ENCODE measurements at regions not wholly inside any gene's neighbourhood (a gene's known extent, or its start where the extent isn't known, plus 50 kb on each side); places are given as distances from the start of the nearest gene placed in this dataset.

GRCh38 chr5:74099538-74100267 lies 473.7 kb downstream of the ARHGEF28 start:
- H3K27ac Mint-ChIP-seq (ENCODE audit: unreplicated experiment): no peak overlapping the region
- no peaks in the 10 kb centered on the region for H3K27me3 Mint-ChIP-seq (ENCODE audit: unreplicated experiment)
- DNase-seq (ENCODE audit: low spot score): no peak
- no peaks in the 10 kb centered on the region for H3K9me3 Mint-ChIP-seq (ENCODE audit: unreplicated experiment)
- no peaks in the 10 kb centered on the region for H3K36me3 Mint-ChIP-seq (ENCODE audit: low read depth, unreplicated experiment)
- no peak for TF ChIP-seq CTCF (IDR thresholded peaks at IDR 0.05; ENCODE audit: unreplicated experiment)
- H3K4me1 Mint-ChIP-seq (ENCODE audit: unreplicated experiment): peaks cover 15% of the 10 kb centered on the region
- no peak overlapping the region for H3K4me3 Mint-ChIP-seq (ENCODE audit: unreplicated experiment)

GRCh38 chr5:74098941-74099340 lies 472.9 kb downstream of the ARHGEF28 start:
- no peaks in the 10 kb centered on the region for H3K36me3 Mint-ChIP-seq (ENCODE audit: low read depth, unreplicated experiment)
- H3K4me3 Mint-ChIP-seq (ENCODE audit: unreplicated experiment): no peak overlapping the region
- no peak for TF ChIP-seq CTCF (IDR thresholded peaks at IDR 0.05; ENCODE audit: unreplicated experiment)
- H3K9me3 Mint-ChIP-seq (ENCODE audit: unreplicated experiment): no peaks in the 10 kb centered on the region
- no peak for DNase-seq (ENCODE audit: low spot score)
- peaks cover 9% of the 10 kb centered on the region for H3K4me1 Mint-ChIP-seq (ENCODE audit: unreplicated experiment)
- no peak overlapping the region for H3K27ac Mint-ChIP-seq (ENCODE audit: unreplicated experiment)
- H3K27me3 Mint-ChIP-seq (ENCODE audit: unreplicated experiment): no peaks in the 10 kb centered on the region

DNA sequence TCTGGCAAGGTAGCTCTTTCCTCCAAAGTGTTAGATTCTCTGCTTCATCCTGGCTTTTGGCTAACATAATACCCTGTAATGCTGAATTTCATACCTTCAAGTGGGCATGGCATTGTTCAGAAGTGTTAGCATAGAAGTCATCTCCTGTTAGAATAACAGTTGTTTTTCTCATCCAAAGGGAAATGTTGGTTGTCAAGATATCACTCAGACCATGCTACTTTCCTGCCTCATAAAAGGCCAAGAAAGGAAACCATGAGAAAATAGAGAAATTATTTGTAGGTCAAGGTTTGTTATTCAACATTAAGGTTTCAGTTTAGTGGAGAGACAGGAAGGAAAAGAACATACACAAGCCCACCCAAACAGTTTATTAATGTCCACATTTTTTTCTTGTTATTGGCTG lies 472.5 kb downstream of the ARHGEF28 start:
- Mint-ChIP-seq H3K4me1 (ENCODE audit: unreplicated experiment) (peaks cover 6% of the 10 kb centered on the region), H3K4me3 (ENCODE audit: unreplicated experiment) (no peak overlapping the region), H3K27ac (ENCODE audit: unreplicated experiment) (no peak overlapping the region), H3K9me3 (ENCODE audit: unreplicated experiment) (no peaks in the 10 kb centered on the region), H3K27me3 (ENCODE audit: unreplicated experiment) (no peaks in the 10 kb centered on the region), H3K36me3 (ENCODE audit: low read depth, unreplicated experiment) (no peaks in the 10 kb centered on the region)
- no peak for TF ChIP-seq CTCF (IDR thresholded peaks at IDR 0.05; ENCODE audit: unreplicated experiment)
- DNase-seq (ENCODE audit: low spot score): no peak

DNA sequence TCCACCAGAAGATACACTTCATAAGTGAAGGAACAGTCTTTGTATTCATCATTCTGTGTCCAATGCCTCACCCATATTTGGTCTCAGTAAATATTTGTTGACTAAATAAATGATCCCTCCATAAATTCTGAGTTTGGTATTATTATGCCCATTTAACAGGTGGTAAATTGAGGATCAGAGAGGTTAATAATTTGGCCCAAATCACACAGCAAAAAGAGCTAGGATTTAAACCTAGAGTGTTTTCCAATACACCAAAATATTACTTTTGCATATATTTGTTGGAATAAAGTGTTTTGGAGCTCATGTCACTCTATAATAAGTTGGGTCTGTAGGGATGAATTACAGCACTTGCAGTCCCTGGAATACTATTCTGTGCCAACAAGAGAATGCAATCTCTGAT lies 470.3 kb downstream of the ARHGEF28 start:
- no peak for TF ChIP-seq CTCF (IDR thresholded peaks at IDR 0.05; ENCODE audit: unreplicated experiment)
- H3K4me3 Mint-ChIP-seq (ENCODE audit: unreplicated experiment): no peak overlapping the region
- peaks cover 5% of the 10 kb centered on the region for H3K4me1 Mint-ChIP-seq (ENCODE audit: unreplicated experiment)
- H3K27me3 Mint-ChIP-seq (ENCODE audit: unreplicated experiment): no peaks in the 10 kb centered on the region
- no peak for DNase-seq (ENCODE audit: low spot score)
- no peaks in the 10 kb centered on the region for H3K9me3 Mint-ChIP-seq (ENCODE audit: unreplicated experiment)
- H3K27ac Mint-ChIP-seq (ENCODE audit: unreplicated experiment): no peak overlapping the region
- no peaks in the 10 kb centered on the region for H3K36me3 Mint-ChIP-seq (ENCODE audit: low read depth, unreplicated experiment)

DNA sequence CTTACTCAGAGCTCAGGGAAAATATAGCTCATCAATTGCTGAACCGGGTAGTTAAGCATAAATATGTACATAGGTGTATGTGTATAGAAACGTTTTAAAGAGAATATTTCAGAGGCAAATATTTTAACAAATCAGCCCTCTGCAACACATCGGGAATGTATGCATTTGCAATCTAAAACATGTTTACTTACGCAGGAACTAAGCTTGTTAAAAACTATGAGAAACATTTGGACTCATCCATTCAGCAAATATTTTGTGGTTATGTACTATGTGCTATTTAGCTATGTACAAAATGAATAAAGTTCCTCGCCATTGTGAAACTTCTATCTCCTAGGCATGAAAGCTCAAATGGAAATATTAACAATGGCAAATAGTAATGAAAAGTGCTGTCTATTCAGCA lies 469.9 kb downstream of the ARHGEF28 start:
- Mint-ChIP-seq H3K27ac (ENCODE audit: unreplicated experiment) (no peak overlapping the region), H3K4me1 (ENCODE audit: unreplicated experiment) (peaks cover 5% of the 10 kb centered on the region), H3K9me3 (ENCODE audit: unreplicated experiment) (no peaks in the 10 kb centered on the region), H3K36me3 (ENCODE audit: low read depth, unreplicated experiment) (no peaks in the 10 kb centered on the region), H3K4me3 (ENCODE audit: unreplicated experiment) (no peak overlapping the region), H3K27me3 (ENCODE audit: unreplicated experiment) (no peaks in the 10 kb centered on the region)
- no peak for TF ChIP-seq CTCF (IDR thresholded peaks at IDR 0.05; ENCODE audit: unreplicated experiment)
- no peak for DNase-seq (ENCODE audit: low spot score)

Data from endothelial cell (in vitro differentiated cells).